ENCODE measurements at regions not wholly inside any gene's neighbourhood (a gene's known extent, or its start where the extent isn't known, plus 50 kb on each side); places are given as distances from the start of the nearest gene placed in this dataset.

DNA sequence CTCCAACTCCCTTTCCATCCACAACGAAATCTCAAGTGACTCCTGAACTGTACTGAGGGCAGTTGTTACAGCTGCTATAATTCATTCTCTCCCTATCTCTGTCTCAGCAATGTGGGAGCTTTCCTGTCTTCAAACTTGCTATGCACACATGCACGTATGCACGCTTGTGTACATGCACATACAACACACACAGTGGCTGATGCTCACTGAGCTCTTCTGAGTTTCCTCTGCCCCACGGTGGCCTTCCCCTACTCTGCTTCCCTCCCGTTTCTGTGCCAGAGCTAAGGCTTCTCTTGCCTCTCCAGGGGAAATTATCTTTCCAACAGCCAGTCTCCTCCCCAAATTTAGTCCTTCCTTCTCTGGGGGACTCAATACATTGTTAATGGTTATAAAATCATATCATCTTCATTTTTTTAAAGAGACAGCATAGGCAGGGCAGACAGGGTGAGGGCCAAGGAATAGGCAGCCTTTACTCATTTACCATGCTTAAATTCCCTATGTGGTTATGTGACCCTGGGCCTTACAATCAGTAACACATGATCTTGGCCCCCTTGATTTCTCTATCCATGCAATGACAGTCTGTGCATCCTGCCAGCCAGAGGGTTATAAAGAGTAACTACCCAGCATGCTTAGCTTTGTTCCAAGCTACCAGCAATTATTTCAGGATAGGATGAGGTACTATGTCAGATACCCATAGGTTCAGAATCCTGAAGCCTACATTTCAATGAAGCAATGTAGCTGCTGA lies 111.9 kb upstream of the HMGA2 start:
- Histone ChIP-seq H3K4me1 (no peaks in the 10 kb centered on the region), H3K27ac (no peak overlapping the region), H3K4me3 (no peak overlapping the region), H3K36me3 (no peaks in the 10 kb centered on the region), H3K27me3 (no peaks in the 10 kb centered on the region), H3K9me3 (no peaks in the 10 kb centered on the region)
- 75 to 83% methylated on average over 5 of the region's 5 CpGs for WGBS, 2 donors
- no peak for DNase-seq (ENCODE audit: low spot score in 2 of 2)
- TF ChIP-seq POLR2A (IDR thresholded peaks at IDR 0.05) (no peak), EP300 (IDR thresholded peaks at IDR 0.05) (no peak)
- TF ChIP-seq, protein P1, sequence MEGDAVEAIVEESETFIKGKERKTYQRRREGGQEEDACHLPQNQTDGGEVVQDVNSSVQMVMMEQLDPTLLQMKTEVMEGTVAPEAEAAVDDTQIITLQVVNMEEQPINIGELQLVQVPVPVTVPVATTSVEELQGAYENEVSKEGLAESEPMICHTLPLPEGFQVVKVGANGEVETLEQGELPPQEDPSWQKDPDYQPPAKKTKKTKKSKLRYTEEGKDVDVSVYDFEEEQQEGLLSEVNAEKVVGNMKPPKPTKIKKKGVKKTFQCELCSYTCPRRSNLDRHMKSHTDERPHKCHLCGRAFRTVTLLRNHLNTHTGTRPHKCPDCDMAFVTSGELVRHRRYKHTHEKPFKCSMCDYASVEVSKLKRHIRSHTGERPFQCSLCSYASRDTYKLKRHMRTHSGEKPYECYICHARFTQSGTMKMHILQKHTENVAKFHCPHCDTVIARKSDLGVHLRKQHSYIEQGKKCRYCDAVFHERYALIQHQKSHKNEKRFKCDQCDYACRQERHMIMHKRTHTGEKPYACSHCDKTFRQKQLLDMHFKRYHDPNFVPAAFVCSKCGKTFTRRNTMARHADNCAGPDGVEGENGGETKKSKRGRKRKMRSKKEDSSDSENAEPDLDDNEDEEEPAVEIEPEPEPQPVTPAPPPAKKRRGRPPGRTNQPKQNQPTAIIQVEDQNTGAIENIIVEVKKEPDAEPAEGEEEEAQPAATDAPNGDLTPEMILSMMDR (IDR thresholded peaks at IDR 0.05): no peak

DNA sequence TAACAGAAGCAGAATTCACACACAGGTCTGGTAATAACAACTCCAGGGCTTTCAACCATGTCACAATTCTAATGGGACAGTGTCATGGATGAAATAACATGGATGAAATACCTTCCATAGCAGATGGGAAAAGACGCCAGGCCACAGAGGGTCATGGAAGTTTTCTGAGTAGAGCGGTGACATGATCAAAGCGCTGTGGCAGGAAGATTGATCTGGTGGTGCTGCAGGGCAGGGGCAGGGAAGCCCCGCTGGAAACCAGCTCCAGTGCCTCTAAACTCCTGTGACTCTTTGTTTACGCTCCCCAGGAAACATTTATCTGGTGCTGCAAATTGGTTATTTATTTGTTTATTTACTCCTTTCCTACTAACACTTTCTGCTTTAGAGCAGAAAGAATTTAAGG lies 108.3 kb upstream of the HMGA2 start:
- no peaks in the 10 kb centered on the region for H3K27me3 ChIP-seq
- DNase-seq (ENCODE audit: low spot score in 2 of 2): no peak
- H3K27ac ChIP-seq: no peak overlapping the region
- TF ChIP-seq, protein P1 (IDR thresholded peaks at IDR 0.05): no peak
- TF ChIP-seq EP300 (IDR thresholded peaks at IDR 0.05): no peak
- no peak for TF ChIP-seq POLR2A (IDR thresholded peaks at IDR 0.05)
- H3K9me3 ChIP-seq: no peaks in the 10 kb centered on the region
- no peaks in the 10 kb centered on the region for H3K4me1 ChIP-seq
- no peaks in the 10 kb centered on the region for H3K36me3 ChIP-seq
- H3K4me3 ChIP-seq: no peak overlapping the region
- 85 to 87% methylated on average over 5 of the region's 5 CpGs for WGBS, 2 donors

DNA sequence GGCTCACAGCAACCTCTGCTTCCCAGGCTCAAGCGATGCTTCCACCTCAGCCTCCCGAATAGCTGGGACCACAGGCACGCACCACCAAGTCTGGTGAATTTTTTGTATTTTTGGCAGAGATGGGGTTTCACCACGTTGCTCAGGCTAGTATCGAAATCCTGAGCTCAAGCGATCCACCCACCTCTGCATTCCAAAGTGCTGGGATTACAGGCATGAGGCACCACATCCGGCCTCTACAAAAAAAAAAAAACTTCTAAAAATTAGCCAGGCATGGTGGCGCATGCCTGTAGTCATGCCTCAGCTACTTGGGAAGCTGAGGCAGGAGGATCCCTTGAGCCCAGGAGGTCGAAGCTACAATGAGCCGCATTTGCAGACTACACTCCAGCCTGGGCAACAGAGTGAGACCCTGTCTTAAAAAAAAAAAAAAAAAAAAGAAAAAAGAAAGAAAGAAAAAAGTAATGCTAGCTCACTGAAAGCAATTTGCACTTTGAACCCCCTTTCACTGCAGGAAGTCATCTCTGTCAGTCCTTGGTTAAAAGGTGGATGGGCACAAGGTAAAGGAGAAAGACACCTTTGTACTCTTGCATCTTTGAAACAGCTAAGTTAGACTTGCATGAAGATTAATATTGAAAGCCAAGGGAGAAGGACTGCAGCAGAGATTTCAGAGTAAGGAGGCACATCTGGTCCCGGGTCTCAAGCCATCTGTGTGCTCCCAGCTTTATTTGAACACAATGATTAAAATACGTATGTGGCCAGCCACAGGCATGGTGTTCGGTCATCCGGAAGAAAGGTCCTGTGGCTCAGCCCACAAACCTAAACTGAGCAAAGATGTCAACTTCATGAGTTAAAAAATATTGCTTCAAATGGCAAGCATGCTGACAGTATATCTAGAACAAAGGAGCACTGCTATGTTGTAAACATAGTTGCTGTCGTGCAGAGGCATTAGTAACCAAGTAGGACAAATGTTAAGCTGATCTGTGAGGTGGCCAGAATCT lies 103.8 kb upstream of the HMGA2 start:
- WGBS, 2 donors: 80 to 83% methylated on average over 15 of the region's 15 CpGs

DNA sequence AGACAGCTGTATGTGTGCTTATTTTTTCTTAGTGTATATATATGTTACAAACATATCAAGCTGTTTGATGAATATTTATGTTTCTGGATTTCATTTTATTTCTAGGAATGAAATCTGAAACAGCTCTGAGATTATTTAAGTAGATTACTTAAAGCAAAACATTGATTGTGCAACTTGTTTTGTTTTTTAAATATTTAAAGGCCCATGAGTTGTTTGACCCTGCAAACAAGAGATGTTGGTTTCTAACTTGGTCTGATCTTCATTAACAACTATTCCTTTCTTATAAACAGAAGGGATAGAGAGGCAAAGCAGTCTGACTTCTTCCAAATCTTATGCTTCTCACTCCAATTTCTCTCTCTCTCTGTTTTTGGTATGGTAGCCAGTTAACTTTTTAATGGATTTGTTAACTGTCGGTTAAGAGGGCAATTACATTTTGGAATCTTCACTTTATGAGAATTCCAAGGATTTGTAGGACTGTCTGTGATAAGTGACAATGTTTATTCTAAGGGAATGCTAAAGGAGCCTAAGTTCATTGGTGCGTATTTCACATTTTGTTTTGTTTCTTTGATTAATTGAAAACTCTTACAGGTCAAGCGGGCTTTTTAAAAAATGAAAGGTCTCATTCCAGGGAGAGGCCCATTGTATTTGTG lies 102.6 kb upstream of the HMGA2 start:
- DNase-seq (ENCODE audit: low spot score in 2 of 2): no peak
- Histone ChIP-seq H3K36me3 (no peaks in the 10 kb centered on the region), H3K9me3 (no peaks in the 10 kb centered on the region), H3K27me3 (peaks cover 0 to 8% of the 10 kb centered on the region in 2 donors), H3K4me3 (no peak overlapping the region), H3K27ac (no peak overlapping the region), H3K4me1 (no peaks in the 10 kb centered on the region)
- 97 to 98% methylated on average over 3 of the region's 3 CpGs for WGBS, 2 donors
- no peak for TF ChIP-seq POLR2A (IDR thresholded peaks at IDR 0.05)
- TF ChIP-seq EP300 (IDR thresholded peaks at IDR 0.05): no peak
- TF ChIP-seq, protein P1 (IDR thresholded peaks at IDR 0.05): no peak

More for the DNA sequence above, 103.8 kb upstream of the HMGA2 start:
- TF ChIP-seq POLR2A (IDR thresholded peaks at IDR 0.05): no peak
- TF ChIP-seq, protein P1 (IDR thresholded peaks at IDR 0.05): no peak
- TF ChIP-seq EP300 (IDR thresholded peaks at IDR 0.05): no peak
- Histone ChIP-seq H3K36me3 (no peaks in the 10 kb centered on the region), H3K4me1 (no peaks in the 10 kb centered on the region), H3K27ac (no peak overlapping the region), H3K4me3 (no peak overlapping the region), H3K27me3 (peaks cover 0 to under 1% of the 10 kb centered on the region in 2 donors), H3K9me3 (no peaks in the 10 kb centered on the region)
- DNase-seq (ENCODE audit: low spot score in 2 of 2): no peak
